ENCODE measurements at regions not wholly inside any gene's neighbourhood (a gene's known extent, or its start where the extent isn't known, plus 50 kb on each side); places are given as distances from the start of the nearest gene placed in this dataset.

DNA sequence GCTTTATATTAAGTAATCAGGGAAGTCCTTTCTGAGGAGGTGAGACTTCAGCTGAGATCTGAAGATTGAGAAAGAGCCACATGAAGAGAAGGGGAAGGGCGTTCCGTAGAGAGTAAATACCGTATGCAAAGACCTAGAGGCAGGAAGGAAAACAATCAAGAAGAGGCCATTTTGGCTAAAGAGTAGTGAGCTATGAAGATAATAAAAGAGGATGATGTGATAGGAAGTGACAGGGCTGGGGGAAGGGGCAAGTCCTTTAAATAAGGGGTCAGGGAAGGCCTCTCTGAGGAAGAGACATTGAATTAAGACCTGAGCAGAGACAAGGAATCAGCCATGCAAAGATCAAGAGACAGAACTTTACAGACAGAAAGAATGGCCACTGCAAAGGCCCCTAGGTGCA lies 86.2 kb downstream of the ZIC3 start:
- TF ChIP-seq, protein P1, sequence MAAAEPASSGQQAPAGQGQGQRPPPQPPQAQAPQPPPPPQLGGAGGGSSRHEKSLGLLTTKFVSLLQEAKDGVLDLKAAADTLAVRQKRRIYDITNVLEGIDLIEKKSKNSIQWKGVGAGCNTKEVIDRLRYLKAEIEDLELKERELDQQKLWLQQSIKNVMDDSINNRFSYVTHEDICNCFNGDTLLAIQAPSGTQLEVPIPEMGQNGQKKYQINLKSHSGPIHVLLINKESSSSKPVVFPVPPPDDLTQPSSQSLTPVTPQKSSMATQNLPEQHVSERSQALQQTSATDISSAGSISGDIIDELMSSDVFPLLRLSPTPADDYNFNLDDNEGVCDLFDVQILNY (CRISPR knock-in tag; IDR thresholded peaks at IDR 0.05), result no peak
- TF ChIP-seq ZNF263 (CRISPR knock-in tag; IDR thresholded peaks at IDR 0.05; ENCODE audit: low read depth), result no peak
